ENCODE measurements at regions not wholly inside any gene's neighbourhood (a gene's known extent, or its start where the extent isn't known, plus 50 kb on each side); places are given as distances from the start of the nearest gene placed in this dataset.

DNA sequence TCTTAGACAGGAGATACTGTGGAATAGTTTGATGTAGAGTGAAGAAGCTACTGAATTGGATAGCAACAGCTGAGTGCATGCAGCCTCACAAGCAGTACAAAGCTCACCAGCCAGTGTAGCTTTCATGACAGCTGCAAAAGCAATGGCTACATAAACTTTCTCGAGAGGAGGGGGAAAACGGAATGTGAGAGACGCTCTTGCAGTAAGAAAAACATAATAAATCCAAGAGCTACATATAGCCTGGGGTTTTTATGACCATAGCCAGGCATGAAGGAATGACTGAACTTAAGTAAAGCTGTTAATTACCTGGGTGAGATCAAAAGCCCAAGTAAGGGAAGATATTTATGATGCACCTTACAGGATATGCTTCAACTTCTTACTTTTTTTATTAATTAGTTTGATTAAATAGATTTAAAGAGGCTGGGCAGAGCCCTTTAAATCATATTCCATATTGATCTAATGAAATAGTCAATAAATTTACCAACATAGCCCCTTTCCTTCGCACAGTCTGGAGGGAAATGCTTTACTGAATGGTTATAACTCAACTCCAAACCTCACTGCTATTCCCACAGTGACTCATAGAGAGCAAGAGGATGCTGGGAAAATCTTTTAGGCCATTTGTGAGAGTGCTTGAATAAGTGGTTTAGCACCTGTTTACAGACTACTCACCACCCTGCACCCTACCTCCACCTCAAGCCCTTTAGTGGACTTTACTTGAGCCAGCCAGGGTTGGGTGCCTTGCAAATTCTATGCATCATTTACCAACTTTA lies 407.2 kb upstream of the CLINT1 start:
- Histone ChIP-seq H3F3A (ENCODE audit: insufficient read depth) (no peaks in the 10 kb centered on the region), H3K4me3 (ENCODE audit: insufficient read depth, low read length, poor library complexity, severe bottlenecking) (no peak overlapping the region), H3K79me2 (ENCODE audit: insufficient read depth, low read length) (no peaks in the 10 kb centered on the region), H3K36me3 (ENCODE audit: low read length) (no peaks in the 10 kb centered on the region), H3K27me3 (ENCODE audit: low read length) (no peaks in the 10 kb centered on the region), H4K20me1 (ENCODE audit: low read depth, low read length) (no peaks in the 10 kb centered on the region), H2AFZ (ENCODE audit: low read depth, low read length, severe bottlenecking) (no peak overlapping the region), H3K4me2 (ENCODE audit: low read depth, low read length, poor library complexity, severe bottlenecking) (no peak overlapping the region), H3K9me2 (replicated peaks; ENCODE audit: insufficient read depth, low read length) (no peaks in the 10 kb centered on the region), H3K9me3 (ENCODE audit: insufficient read depth, low read length) (no peaks in the 10 kb centered on the region; the same call in 1 of the 2 replicates), H3K27ac (ENCODE audit: low read depth, low read length) (no peak overlapping the region), H3K9ac (ENCODE audit: low read length) (no peak overlapping the region)
- TF ChIP-seq, protein P1, sequence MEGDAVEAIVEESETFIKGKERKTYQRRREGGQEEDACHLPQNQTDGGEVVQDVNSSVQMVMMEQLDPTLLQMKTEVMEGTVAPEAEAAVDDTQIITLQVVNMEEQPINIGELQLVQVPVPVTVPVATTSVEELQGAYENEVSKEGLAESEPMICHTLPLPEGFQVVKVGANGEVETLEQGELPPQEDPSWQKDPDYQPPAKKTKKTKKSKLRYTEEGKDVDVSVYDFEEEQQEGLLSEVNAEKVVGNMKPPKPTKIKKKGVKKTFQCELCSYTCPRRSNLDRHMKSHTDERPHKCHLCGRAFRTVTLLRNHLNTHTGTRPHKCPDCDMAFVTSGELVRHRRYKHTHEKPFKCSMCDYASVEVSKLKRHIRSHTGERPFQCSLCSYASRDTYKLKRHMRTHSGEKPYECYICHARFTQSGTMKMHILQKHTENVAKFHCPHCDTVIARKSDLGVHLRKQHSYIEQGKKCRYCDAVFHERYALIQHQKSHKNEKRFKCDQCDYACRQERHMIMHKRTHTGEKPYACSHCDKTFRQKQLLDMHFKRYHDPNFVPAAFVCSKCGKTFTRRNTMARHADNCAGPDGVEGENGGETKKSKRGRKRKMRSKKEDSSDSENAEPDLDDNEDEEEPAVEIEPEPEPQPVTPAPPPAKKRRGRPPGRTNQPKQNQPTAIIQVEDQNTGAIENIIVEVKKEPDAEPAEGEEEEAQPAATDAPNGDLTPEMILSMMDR (IDR thresholded peaks at IDR 0.05; ENCODE audit: insufficient read depth, low read length, poor library complexity, severe bottlenecking) = no peak
- no peak for TF ChIP-seq EZH2phosphoT487 (conservative IDR thresholded peaks at IDR 0.05; ENCODE audit: low read length)

DNA sequence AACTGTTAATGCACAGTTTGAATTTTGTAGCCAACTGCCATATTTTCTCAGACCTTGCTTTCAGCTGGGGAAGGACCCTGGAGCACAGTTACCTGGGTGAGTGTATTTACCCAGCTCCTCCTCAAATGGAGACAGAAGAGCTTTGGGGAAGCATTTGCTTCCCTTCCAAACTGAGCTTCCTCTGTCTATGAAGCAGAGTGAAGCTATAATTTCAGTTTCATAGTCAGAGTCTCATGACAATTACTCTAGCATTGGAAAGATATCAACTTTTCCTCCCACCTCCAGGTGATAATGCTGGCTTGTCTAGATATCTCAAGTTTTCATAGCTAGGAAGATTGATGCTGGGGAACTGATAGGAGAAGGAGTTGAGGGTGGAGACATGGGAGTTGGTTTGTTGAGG lies 406.4 kb upstream of the CLINT1 start:
- Histone ChIP-seq H3K27me3 (ENCODE audit: low read length) (no peaks in the 10 kb centered on the region), H3K9me3 (ENCODE audit: insufficient read depth, low read length) (no peaks in the 10 kb centered on the region; the same call in 1 of the 2 replicates), H3K27ac (ENCODE audit: low read depth, low read length) (no peak overlapping the region), H3K36me3 (ENCODE audit: low read length) (no peaks in the 10 kb centered on the region), H3F3A (ENCODE audit: insufficient read depth) (no peaks in the 10 kb centered on the region), H3K9me2 (replicated peaks; ENCODE audit: insufficient read depth, low read length) (no peaks in the 10 kb centered on the region), H3K79me2 (ENCODE audit: insufficient read depth, low read length) (no peaks in the 10 kb centered on the region), H3K4me3 (ENCODE audit: insufficient read depth, low read length, poor library complexity, severe bottlenecking) (no peak overlapping the region), H3K9ac (ENCODE audit: low read length) (no peak overlapping the region), H3K4me2 (ENCODE audit: low read depth, low read length, poor library complexity, severe bottlenecking) (no peak overlapping the region), H2AFZ (ENCODE audit: low read depth, low read length, severe bottlenecking) (no peak overlapping the region), H4K20me1 (ENCODE audit: low read depth, low read length) (no peaks in the 10 kb centered on the region)
- TF ChIP-seq EZH2phosphoT487 (conservative IDR thresholded peaks at IDR 0.05; ENCODE audit: low read length) = no peak
- TF ChIP-seq, protein P1 (IDR thresholded peaks at IDR 0.05; ENCODE audit: insufficient read depth, low read length, poor library complexity, severe bottlenecking) = no peak

DNA sequence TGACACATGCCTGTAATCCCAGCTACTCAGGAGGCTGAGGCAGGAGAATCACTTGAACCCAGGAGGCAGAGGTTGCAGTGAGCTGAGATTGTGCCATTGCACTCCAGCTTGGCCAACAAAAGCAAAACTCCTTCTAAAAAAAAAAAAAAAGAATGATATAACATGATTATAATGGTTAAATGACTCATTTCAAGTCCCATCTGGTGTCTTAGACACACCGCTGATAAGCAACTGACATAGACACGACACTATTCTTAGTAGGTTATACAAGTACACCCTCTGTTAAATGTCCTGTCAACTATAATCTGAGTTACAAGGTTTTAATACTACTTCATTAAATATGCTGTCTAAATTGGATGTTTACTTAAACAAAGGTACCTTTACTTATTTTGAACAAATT lies 405.3 kb upstream of the CLINT1 start:
- H3K4me3 ChIP-seq (ENCODE audit: insufficient read depth, low read length, poor library complexity, severe bottlenecking) = no peak overlapping the region
- TF ChIP-seq, protein P1 (IDR thresholded peaks at IDR 0.05; ENCODE audit: insufficient read depth, low read length, poor library complexity, severe bottlenecking) = no peak
- TF ChIP-seq EZH2phosphoT487 (conservative IDR thresholded peaks at IDR 0.05; ENCODE audit: low read length) = no peak
- no peak overlapping the region for H3K27ac ChIP-seq (ENCODE audit: low read depth, low read length)
- no peak overlapping the region for H3K4me2 ChIP-seq (ENCODE audit: low read depth, low read length, poor library complexity, severe bottlenecking)
- H4K20me1 ChIP-seq (ENCODE audit: low read depth, low read length) = no peaks in the 10 kb centered on the region
- H3K27me3 ChIP-seq (ENCODE audit: low read length) = no peaks in the 10 kb centered on the region
- no peak overlapping the region for H3K9ac ChIP-seq (ENCODE audit: low read length)
- H2AFZ ChIP-seq (ENCODE audit: low read depth, low read length, severe bottlenecking) = no peak overlapping the region
- H3K79me2 ChIP-seq (ENCODE audit: insufficient read depth, low read length) = no peaks in the 10 kb centered on the region
- H3K9me3 ChIP-seq (ENCODE audit: insufficient read depth, low read length) = no peaks in the 10 kb centered on the region; the same call in 1 of the 2 replicates
- no peaks in the 10 kb centered on the region for H3K36me3 ChIP-seq (ENCODE audit: low read length)
- H3K9me2 ChIP-seq (replicated peaks; ENCODE audit: insufficient read depth, low read length) = no peaks in the 10 kb centered on the region
- no peaks in the 10 kb centered on the region for H3F3A ChIP-seq (ENCODE audit: insufficient read depth)

Data from SU-DHL-6 (cell line).